ENCODE measurements at regions not wholly inside any gene's neighbourhood (a gene's known extent, or its start where the extent isn't known, plus 50 kb on each side); places are given as distances from the start of the nearest gene placed in this dataset.
"Not testable (repeated sequence)": the region's sequence is repeated elsewhere in the genome, so short reads cannot be mapped to it uniquely, and the experiment has no call there.

GRCh38 chr5:97929383-97929782 lies 746.3 kb upstream of the RIOK2 start:
- DNase-seq (ENCODE audit: low spot score): peak; percentile 16

- DNase-seq (ENCODE audit: low spot score): no peak
Observed at GRCh38 chr5:97931829-97932228, 748.8 kb upstream of the RIOK2 start.

- DNase-seq (ENCODE audit: low spot score): no peak
Observed at GRCh38 chr5:97936231-97936630, 753.2 kb upstream of the RIOK2 start.

- DNase-seq (ENCODE audit: low spot score): no peak
Observed at GRCh38 chr5:97937846-97938245, 754.8 kb upstream of the RIOK2 start.

- DNase-seq (ENCODE audit: low spot score): no peak
Observed at GRCh38 chr5:97943036-97943435, 760.0 kb upstream of the RIOK2 start.

- DNase-seq (ENCODE audit: low spot score): no peak
Observed at GRCh38 chr5:97951139-97951538, 768.1 kb upstream of the RIOK2 start.

GRCh38 chr5:97955450-97955849 lies 772.4 kb upstream of the RIOK2 start:
- no peak for DNase-seq (ENCODE audit: low spot score)

GRCh38 chr5:97967292-97967691 lies 784.2 kb upstream of the RIOK2 start:
- no peak for DNase-seq (ENCODE audit: low spot score)

GRCh38 chr5:97968346-97968745 lies 785.3 kb upstream of the RIOK2 start:
- DNase-seq (ENCODE audit: low spot score): no peak

GRCh38 chr5:97979740-97980139 lies 793.7 kb upstream of the RGMB start:
- no peak for DNase-seq (ENCODE audit: low spot score)

GRCh38 chr5:97980291-97980690 lies 793.2 kb upstream of the RGMB start:
- no peak for DNase-seq (ENCODE audit: low spot score)

GRCh38 chr5:97986069-97986468 lies 787.4 kb upstream of the RGMB start:
- DNase-seq (ENCODE audit: low spot score): peak; percentile 70

- no peak for DNase-seq (ENCODE audit: low spot score)
Observed at GRCh38 chr5:97991236-97991635, 782.2 kb upstream of the RGMB start.

GRCh38 chr5:97998941-97999340 lies 774.5 kb upstream of the RGMB start:
- no peak for DNase-seq (ENCODE audit: low spot score)

- DNase-seq (ENCODE audit: low spot score): no peak
Observed at GRCh38 chr5:98004463-98004862, 769.0 kb upstream of the RGMB start.

GRCh38 chr5:98016771-98017170 lies 756.7 kb upstream of the RGMB start:
- no peak for DNase-seq (ENCODE audit: low spot score)

GRCh38 chr5:98030273-98030672 lies 743.2 kb upstream of the RGMB start:
- not testable (repeated sequence) for DNase-seq (ENCODE audit: low spot score)

- DNase-seq (ENCODE audit: low spot score): peak; percentile 47
Observed at GRCh38 chr5:98031036-98031435, 742.4 kb upstream of the RGMB start.

GRCh38 chr5:98031496-98031895 lies 742.0 kb upstream of the RGMB start:
- DNase-seq (ENCODE audit: low spot score): no peak

GRCh38 chr5:98031926-98032325 lies 741.5 kb upstream of the RGMB start:
- DNase-seq (ENCODE audit: low spot score): no peak

GRCh38 chr5:98041661-98042060 lies 731.8 kb upstream of the RGMB start:
- DNase-seq (ENCODE audit: low spot score): no peak

- DNase-seq (ENCODE audit: low spot score): no peak
Observed at GRCh38 chr5:98042521-98042920, 730.9 kb upstream of the RGMB start.

- no peak for DNase-seq (ENCODE audit: low spot score)
Observed at GRCh38 chr5:98042961-98043360, 730.5 kb upstream of the RGMB start.

GRCh38 chr5:98050583-98050982 lies 722.9 kb upstream of the RGMB start:
- DNase-seq (ENCODE audit: low spot score): peak; percentile 76

GRCh38 chr5:98053170-98053569 lies 720.3 kb upstream of the RGMB start:
- DNase-seq (ENCODE audit: low spot score): no peak

Measured in RKO (cell line).